ENCODE measurements at regions not wholly inside any gene's neighbourhood (a gene's known extent, or its start where the extent isn't known, plus 50 kb on each side); places are given as distances from the start of the nearest gene placed in this dataset.

GRCh38 chr13:106332621-106333020, 202.8 kb downstream of the EFNB2 start:
- H3K27me3 ChIP-seq (ENCODE audit: insufficient read depth) = no peaks in the 10 kb centered on the region
- Mint-ChIP-seq H3K9me3 (no peaks in the 10 kb centered on the region), H3K4me1 (peaks cover 22% of the 10 kb centered on the region), H3K4me3 (no peak overlapping the region), H3K36me3 (ENCODE audit: low read depth) (no peaks in the 10 kb centered on the region), H3K27me3 (ENCODE audit: insufficient read depth, low read depth, poor library complexity) (peaks cover 4% of the 10 kb centered on the region), H3K27ac (peak overlapping the region; percentile 56)
- TF ChIP-seq CTCF (conservative IDR thresholded peaks at IDR 0.05; ENCODE audit: low read depth in 2 of 2) (no peak), JUNB (IDR thresholded peaks at IDR 0.05; ENCODE audit: unreplicated experiment) (no peak), EZH2 (IDR thresholded peaks at IDR 0.05; ENCODE audit: low read depth, unreplicated experiment) (no peak), STAT1 (IDR thresholded peaks at IDR 0.05; ENCODE audit: unreplicated experiment) (no peak), NANOG (IDR thresholded peaks at IDR 0.05; ENCODE audit: borderline replicate concordance) (0 out of 2 replicates have a peak, but pooled peaks have one; percentile 20), ZNF114 (CRISPR knock-in tag; IDR thresholded peaks at IDR 0.05) (no peak), ZNF331 (CRISPR knock-in tag; IDR thresholded peaks at IDR 0.05; ENCODE audit: low read depth) (no peak), POLR2AphosphoS5 (IDR thresholded peaks at IDR 0.05; ENCODE audit: low read depth) (no peak)
- H3K4me1 ChIP-seq (ENCODE audit: insufficient read depth) = peaks cover 30% of the 10 kb centered on the region
- H3F3A ChIP-seq (replicated peaks; ENCODE audit: low read depth) = no peaks in the 10 kb centered on the region
- no peaks in the 10 kb centered on the region for H3K9me2 ChIP-seq (ENCODE audit: insufficient read depth)
- H3K4me3 ChIP-seq = no peak overlapping the region
- no peak for ATAC-seq
- H3K4me2 ChIP-seq = peak overlapping the region; percentile 52
- DNase-seq (ENCODE audit: low spot score) = no peak
- no peaks in the 10 kb centered on the region for H3K36me3 ChIP-seq (ENCODE audit: insufficient read depth)
- no peak overlapping the region for H3K27ac ChIP-seq (ENCODE audit: low read depth)
- no peak overlapping the region for H2AFZ ChIP-seq
- H3K79me2 ChIP-seq (replicated peaks; ENCODE audit: insufficient read depth) = no peaks in the 10 kb centered on the region
- no peaks in the 10 kb centered on the region for H4K20me1 ChIP-seq (replicated peaks; ENCODE audit: insufficient read depth)

DNA sequence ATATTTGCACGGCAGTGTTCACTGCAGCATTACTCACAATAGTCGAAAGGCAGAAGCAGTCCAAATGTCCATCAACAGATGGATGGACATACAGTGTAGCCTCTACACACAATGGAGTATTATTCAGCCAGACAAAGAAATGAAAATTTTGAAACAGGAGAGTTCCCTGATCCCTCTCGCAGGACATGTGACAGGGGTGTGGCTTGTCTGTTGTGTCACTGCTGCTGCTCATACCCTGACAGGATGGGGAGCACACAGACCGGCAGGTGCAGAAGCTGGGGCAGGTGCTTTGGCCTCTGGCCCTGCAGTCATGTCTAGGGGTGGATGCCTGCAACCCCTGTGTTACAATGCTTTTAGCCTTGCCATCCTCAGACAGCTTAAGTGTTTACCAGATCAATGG, 204.3 kb downstream of the EFNB2 start:
- H3K27me3 ChIP-seq (ENCODE audit: insufficient read depth) = no peaks in the 10 kb centered on the region
- H3K36me3 Mint-ChIP-seq (ENCODE audit: low read depth) = no peaks in the 10 kb centered on the region
- no peak overlapping the region for H3K4me2 ChIP-seq
- no peak overlapping the region for H3K4me3 ChIP-seq
- peaks cover 25% of the 10 kb centered on the region for H3K4me1 ChIP-seq (ENCODE audit: insufficient read depth)
- peaks cover 4% of the 10 kb centered on the region; the same call in 1 of the 2 replicates for H3K9me2 ChIP-seq (ENCODE audit: insufficient read depth)
- no peaks in the 10 kb centered on the region for H4K20me1 ChIP-seq (replicated peaks; ENCODE audit: insufficient read depth)
- H2AFZ ChIP-seq = no peak overlapping the region
- H3K4me1 Mint-ChIP-seq = peaks cover 22% of the 10 kb centered on the region
- H3K27ac ChIP-seq (ENCODE audit: low read depth) = no peak overlapping the region
- no peak for DNase-seq (ENCODE audit: low spot score)
- no peaks in the 10 kb centered on the region for H3K79me2 ChIP-seq (replicated peaks; ENCODE audit: insufficient read depth)
- no peaks in the 10 kb centered on the region for H3K36me3 ChIP-seq (ENCODE audit: insufficient read depth)
- no peak overlapping the region for H3K27ac Mint-ChIP-seq
- no peaks in the 10 kb centered on the region for H3F3A ChIP-seq (replicated peaks; ENCODE audit: low read depth)
- no peak overlapping the region for H3K4me3 Mint-ChIP-seq
- TF ChIP-seq ZNF114 (CRISPR knock-in tag; IDR thresholded peaks at IDR 0.05) = no peak
- no peak for TF ChIP-seq NANOG (IDR thresholded peaks at IDR 0.05; ENCODE audit: borderline replicate concordance)
- no peak for TF ChIP-seq JUNB (IDR thresholded peaks at IDR 0.05; ENCODE audit: unreplicated experiment)
- TF ChIP-seq ETS1 (IDR thresholded peaks at IDR 0.05) = no peak
- H3K27me3 Mint-ChIP-seq (ENCODE audit: insufficient read depth, low read depth, poor library complexity) = peaks cover 4% of the 10 kb centered on the region
- no peaks in the 10 kb centered on the region for H3K9me3 Mint-ChIP-seq
- no peak for ATAC-seq

All from GM23338 (cell line).